Right cardiac atrium (tissue), 5 donors: ENCODE measurements at regions not wholly inside any gene's neighbourhood (a gene's known extent, or its start where the extent isn't known, plus 50 kb on each side); places are given as distances from the start of the nearest gene placed in this dataset.

ENCODE experiments used
- ATAC-seq, 2 donors: fragments of 200-7000 bp; cut with Tn5 transposase; one replicate each; pipeline versions ENCODE4 v1.8.0 to v1.9.1; 2020; ENCODE audit warnings: moderate library complexity in 2 of 2, mild to moderate bottlenecking in 1 of 2
- DNase-seq, 3 donors: peaks; one replicate each; pipeline ENCODE4 v3.0.0-alpha.2; 2020
- H3K27ac ChIP-seq: one replicate; pipeline ENCODE4 v1.5.1; 2013; ENCODE audit warnings: mild to moderate bottlenecking, low read length, control low read depth, moderate library complexity
- H3K27me3 ChIP-seq: one replicate; pipeline ENCODE4 v1.6.1; 2013; ENCODE audit not compliant: control insufficient read depth, insufficient read depth
- H3K4me1 ChIP-seq: one replicate; pipeline ENCODE4 v1.6.1; 2013; ENCODE audit warnings: low read length; ENCODE audit not compliant: control insufficient read depth, insufficient read depth
- H3K4me3 ChIP-seq: one replicate; pipeline ENCODE4 v1.5.1; 2013; ENCODE audit warnings: low read length, control low read depth
- H3K9me3 ChIP-seq: one replicate; pipeline ENCODE4 v1.6.1; 2013; ENCODE audit warnings: low read length; ENCODE audit not compliant: control insufficient read depth
- WGBS: extraction: QIAGEN DNeasy Blood & Tissue Kit; methylation state at CpG from one replicate; pipeline ENCODE4 v1.1.7; 2013; 5-methylcytosine and 5-hydroxymethylcytosine counted together
- intact Hi-C, 4 donors: fragments of 100-400 bp; cut with DNase I; formaldehyde crosslinking; loops; one replicate each; pipeline versions ENCODE4 v1.11.0 to v1.14.0; 2022 to 2023
- donor health status: healthy with polysubstance abuse.
- donor health status: DM: no; HTN: yes; CAD: no.
- donor health status: DM: no; HTN: no; CAD: no.
- donor health status: DM: no; HTN: yes; CAD: no; lungs with severe emphysema.
- donor health status: DM: yes; HTN: yes; CAD: no.

DNA sequence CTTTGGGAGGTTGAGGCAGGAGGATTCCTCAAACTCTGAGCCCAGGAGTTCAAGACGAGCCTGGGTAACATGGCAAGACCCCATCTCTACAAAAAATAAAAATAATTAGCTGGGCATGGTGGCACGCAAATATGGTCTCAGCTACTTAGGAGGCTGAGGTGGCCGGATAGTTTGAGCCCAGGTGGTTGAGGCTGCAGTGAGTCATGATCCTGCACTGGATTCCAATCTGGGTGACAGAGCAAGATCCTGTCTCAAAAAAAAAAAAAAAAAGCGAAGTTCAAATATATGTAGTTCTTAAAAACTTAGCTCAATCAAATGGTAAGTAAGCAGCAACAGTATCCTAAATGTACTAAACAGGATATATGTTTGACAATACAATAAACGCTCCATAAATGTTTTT, 85.5 kb upstream of the SSTR1 start:
- Histone ChIP-seq H3K27ac (no peak overlapping the region), H3K27me3 (no peaks in the 10 kb centered on the region), H3K9me3 (no peaks in the 10 kb centered on the region), H3K4me1 (no peaks in the 10 kb centered on the region), H3K4me3 (no peak overlapping the region)
- DNase-seq (no peak), ATAC-seq (no peak)
- intact Hi-C loops: no loop called here
- 94% methylated on average over 5 of the region's 5 CpGs for WGBS

DNA sequence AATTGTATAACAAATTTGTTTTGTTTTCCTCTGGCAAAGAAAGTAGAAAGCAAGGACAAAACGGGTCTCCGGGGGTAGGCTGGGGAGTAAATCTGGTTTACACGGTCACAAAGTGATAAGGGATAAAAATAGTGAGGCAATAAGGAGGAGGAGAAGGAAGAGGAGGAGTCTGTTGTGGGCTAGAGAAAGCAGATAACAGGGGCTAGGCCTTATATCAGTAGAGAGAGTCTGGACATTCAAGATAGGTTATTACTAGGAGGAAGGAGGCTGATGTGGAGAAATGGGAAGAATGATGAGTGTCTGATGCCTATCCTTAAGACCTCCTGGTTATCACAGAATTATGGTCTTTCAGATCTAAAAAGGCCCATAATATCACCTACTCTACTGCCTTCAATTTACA, 83.2 kb upstream of the SSTR1 start:
- ATAC-seq: no peak
- WGBS: 8% methylated on average over 3 of the region's 3 CpGs
- intact Hi-C loops: no loop called here
- no peak for DNase-seq
- H3K9me3 ChIP-seq: no peaks in the 10 kb centered on the region
- H3K4me1 ChIP-seq: no peaks in the 10 kb centered on the region
- H3K27ac ChIP-seq: no peak overlapping the region
- H3K4me3 ChIP-seq: no peak overlapping the region
- no peaks in the 10 kb centered on the region for H3K27me3 ChIP-seq

DNA sequence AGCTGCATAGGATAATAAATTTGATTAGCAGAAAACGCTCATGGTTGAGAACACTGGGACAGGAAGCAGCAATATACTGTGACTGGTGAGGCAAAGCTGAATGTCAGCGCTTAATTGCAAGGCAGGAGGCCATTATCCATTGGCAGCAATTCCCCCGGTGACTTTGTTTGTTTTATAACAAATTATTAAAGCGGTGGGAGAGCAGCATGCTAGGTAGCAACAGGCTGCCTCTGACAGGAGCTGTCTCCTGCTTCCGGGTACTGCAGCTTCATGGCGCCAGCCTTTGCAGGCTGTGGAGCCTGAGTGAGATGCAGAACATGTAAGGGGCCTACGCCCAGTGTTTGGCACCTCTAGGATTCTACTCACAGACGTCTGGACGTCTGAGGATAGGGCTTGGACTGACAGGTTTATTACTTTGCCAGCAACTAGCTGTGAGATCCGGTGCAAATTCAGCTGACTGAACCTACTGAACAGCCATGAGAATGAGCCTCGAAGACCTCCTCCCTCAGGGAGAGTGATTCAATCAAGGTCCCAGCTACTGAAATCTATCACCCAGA, 82.1 kb upstream of the SSTR1 start:
- ATAC-seq: no peak
- H3K27me3 ChIP-seq: no peaks in the 10 kb centered on the region
- H3K27ac ChIP-seq: no peak overlapping the region
- H3K9me3 ChIP-seq: no peaks in the 10 kb centered on the region
- intact Hi-C loops: no loop called here
- no peak for DNase-seq
- no peaks in the 10 kb centered on the region for H3K4me1 ChIP-seq
- no peak overlapping the region for H3K4me3 ChIP-seq
- WGBS: 49% methylated on average over 11 of the region's 11 CpGs

DNA sequence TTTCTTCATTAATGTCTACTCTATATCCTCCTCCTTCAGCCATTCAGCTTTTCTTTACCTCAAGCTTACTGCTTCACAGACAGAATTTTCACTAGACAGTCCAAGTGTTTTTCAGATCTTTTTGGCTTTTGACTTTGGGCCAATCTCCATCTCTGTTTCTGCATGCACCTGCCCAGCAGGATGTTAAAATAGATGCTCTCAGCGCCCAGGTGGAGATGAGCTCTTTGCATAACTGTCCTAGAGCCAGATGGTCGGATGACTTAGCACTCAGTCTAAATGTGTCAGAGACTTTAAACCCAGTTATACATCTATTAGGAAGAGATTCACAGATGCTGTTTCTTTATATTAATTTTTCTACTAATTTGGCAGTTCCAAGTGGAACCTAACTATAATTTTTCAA, 80.3 kb upstream of the SSTR1 start:
- H3K9me3 ChIP-seq: no peaks in the 10 kb centered on the region
- H3K27me3 ChIP-seq: no peaks in the 10 kb centered on the region
- 78% methylated on average over 2 of the region's 2 CpGs for WGBS
- no peak overlapping the region for H3K4me3 ChIP-seq
- no peak for ATAC-seq
- intact Hi-C loops: no loop called here
- no peak overlapping the region for H3K27ac ChIP-seq
- DNase-seq: no peak
- no peaks in the 10 kb centered on the region for H3K4me1 ChIP-seq

DNA sequence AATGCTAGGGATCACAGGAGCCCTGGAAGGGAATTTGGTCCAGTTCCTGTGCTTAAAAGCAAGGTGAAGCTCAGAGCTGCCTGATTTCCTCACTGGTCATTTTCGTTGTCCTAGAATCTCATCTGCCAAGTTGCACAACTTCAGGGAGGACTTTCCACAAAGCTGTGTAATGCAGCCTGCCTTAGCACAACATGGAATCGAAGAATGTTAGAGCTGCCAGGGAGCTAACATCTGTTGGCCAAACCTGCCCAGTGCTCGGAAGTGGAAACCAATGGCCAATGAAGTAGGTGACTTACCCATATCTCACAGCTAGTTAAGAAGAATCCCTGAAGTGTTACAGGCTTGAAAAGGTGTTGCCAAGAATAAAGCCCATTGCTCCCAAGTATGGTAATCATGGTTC, 79.9 kb upstream of the SSTR1 start:
- no peaks in the 10 kb centered on the region for H3K9me3 ChIP-seq
- no peak overlapping the region for H3K4me3 ChIP-seq
- no peaks in the 10 kb centered on the region for H3K4me1 ChIP-seq
- ATAC-seq (no peak), DNase-seq (no peak)
- no peak overlapping the region for H3K27ac ChIP-seq
- intact Hi-C loops: no loop called here
- no peaks in the 10 kb centered on the region for H3K27me3 ChIP-seq
- 73% methylated on average over 3 of the region's 3 CpGs for WGBS

DNA sequence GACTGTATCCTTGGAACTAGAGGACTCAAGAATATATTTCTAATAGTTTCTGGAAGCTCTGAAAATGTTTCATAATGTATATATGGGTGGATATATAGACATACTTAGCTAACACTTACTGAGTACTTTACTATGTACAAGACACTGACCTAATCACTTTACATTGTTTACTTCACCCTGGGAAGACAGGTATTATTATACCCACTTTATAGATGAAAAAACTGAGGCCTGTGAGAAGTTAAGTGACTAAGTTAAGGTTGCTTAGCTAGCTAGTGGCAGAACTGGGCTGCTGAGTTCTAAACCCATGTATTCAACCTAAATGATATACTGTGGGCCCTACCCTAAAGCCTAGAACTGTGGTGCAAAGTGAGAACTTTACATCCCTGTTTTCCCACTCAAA, 79.1 kb upstream of the SSTR1 start:
- ATAC-seq (no peak), DNase-seq (no peak)
- Histone ChIP-seq H3K4me1 (no peaks in the 10 kb centered on the region), H3K9me3 (no peaks in the 10 kb centered on the region), H3K4me3 (no peak overlapping the region), H3K27me3 (no peaks in the 10 kb centered on the region), H3K27ac (no peak overlapping the region)
- intact Hi-C loops: no loop called here

DNA sequence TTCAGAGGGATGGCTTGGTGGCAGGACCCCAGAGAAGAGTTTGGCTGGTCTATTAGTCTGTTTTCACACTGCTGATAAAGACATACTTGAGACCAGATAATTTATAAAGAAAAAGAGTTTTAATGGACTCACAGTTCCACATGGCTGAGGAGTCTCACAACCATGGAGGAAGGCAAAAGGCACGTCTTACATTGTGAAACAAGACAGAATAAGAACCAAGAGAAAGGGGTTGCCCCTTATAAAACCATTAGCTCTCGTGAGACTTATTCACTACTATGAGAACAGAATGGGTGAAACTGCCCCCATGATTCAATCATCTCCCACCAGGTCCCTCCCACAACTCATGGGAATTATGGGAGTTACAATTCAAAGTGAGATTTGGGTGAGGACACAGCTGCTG, 78.5 kb upstream of the SSTR1 start:
- Histone ChIP-seq H3K27me3 (no peaks in the 10 kb centered on the region), H3K4me1 (no peaks in the 10 kb centered on the region), H3K4me3 (no peak overlapping the region), H3K27ac (no peak overlapping the region), H3K9me3 (no peaks in the 10 kb centered on the region)
- no peak for DNase-seq
- intact Hi-C loops: no loop called here
- no peak for ATAC-seq
- WGBS: 77% methylated on average over 2 of the region's 2 CpGs

DNA sequence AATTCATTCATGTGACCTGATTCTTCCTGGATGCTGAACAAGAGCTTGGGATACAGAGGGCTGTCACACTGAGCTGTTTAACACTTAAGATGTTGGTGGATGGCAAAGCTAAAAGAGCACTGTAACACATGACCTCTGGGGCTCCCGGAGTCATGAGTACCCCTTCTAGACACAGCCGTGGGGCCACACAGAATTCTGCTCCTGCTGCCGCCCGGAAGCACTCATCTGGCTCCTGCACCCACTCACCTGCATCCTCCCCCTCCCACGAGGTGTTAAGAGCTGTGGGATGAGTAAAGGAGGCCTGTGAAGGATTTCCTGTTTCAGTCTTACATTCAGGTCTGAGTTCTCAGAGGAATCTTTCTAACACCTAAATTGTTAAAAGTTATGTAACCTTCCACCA, 78.0 kb upstream of the SSTR1 start:
- H3K27me3 ChIP-seq: no peaks in the 10 kb centered on the region
- DNase-seq: no peak
- H3K4me3 ChIP-seq: no peak overlapping the region
- no peaks in the 10 kb centered on the region for H3K4me1 ChIP-seq
- no peak for ATAC-seq
- no peak overlapping the region for H3K27ac ChIP-seq
- H3K9me3 ChIP-seq: no peaks in the 10 kb centered on the region
- intact Hi-C loops: no loop called here
- WGBS: 74% methylated on average over 5 of the region's 5 CpGs

DNA sequence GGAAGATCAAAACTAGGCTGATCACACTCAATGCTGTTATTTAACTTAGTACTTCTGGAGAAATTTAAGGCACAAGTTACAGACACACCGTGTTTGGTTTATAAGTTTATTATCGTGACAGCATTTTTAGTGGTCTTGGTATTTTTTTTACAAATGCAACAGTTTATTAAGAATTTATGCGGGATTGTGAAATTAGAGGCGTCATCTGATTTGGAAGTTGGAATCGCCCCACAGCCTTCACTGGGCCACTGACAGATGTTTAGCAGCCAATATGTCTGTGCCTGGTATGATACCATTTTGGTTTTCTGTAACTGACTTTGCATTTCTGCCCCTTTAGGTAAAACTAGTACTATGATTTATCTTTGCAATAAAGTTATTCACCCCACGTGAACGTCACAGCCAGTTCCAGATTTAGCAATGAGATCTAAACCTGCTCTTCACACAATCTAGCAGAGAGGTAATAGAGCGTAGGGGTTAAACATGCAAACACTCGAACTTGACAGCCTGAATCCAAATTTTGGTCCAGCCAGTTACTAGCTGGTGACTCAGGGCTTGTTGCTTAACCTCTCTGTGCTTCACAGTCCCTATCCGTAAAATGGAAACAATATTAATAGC, 73.2 kb upstream of the SSTR1 start:
- Histone ChIP-seq H3K27me3 (no peaks in the 10 kb centered on the region), H3K4me3 (no peak overlapping the region), H3K27ac (no peak overlapping the region), H3K9me3 (no peaks in the 10 kb centered on the region), H3K4me1 (no peaks in the 10 kb centered on the region)
- intact Hi-C loops: no loop called here
- ATAC-seq (no peak), DNase-seq (no peak)
- 88% methylated on average over 10 of the region's 10 CpGs for WGBS

DNA sequence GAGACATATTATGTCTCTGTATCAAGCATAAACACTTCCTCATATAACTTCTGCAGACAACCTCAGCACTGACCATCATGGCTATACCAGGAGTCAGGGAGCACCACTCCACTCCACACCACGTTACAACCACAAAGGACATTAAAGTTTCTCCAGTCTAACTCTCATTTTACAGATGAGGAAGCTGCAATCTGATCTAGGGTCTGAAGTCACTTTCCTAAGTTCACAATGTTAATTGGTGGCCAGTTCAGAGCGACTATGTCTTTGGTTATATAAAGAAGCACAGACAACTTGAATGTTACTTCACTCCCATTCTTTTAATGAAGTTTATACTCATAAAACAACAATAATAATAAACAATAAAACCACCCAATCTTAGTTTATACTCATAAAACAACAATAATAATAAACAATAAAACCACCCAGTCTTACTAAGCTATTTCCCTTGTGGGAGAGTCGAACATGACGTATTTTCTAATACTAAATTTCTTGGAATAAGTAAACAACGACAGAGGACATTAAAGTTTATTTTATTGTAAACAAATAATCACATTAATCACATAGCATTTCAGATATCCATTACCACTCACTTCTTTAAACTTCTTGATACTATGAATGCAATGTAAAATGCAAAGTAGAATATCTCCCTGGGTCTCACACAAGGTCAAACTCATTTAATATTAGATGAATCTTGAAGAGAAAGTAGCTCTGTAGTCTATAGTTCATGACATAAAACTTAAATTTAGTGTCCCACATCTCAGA, 72.4 kb upstream of the SSTR1 start:
- Histone ChIP-seq H3K4me3 (no peak overlapping the region), H3K4me1 (no peaks in the 10 kb centered on the region), H3K27me3 (no peaks in the 10 kb centered on the region), H3K27ac (no peak overlapping the region), H3K9me3 (no peaks in the 10 kb centered on the region)
- intact Hi-C loops: no loop called here
- DNase-seq: no peak
- no peak for ATAC-seq
- 75% methylated on average over 5 of the region's 5 CpGs for WGBS

DNA sequence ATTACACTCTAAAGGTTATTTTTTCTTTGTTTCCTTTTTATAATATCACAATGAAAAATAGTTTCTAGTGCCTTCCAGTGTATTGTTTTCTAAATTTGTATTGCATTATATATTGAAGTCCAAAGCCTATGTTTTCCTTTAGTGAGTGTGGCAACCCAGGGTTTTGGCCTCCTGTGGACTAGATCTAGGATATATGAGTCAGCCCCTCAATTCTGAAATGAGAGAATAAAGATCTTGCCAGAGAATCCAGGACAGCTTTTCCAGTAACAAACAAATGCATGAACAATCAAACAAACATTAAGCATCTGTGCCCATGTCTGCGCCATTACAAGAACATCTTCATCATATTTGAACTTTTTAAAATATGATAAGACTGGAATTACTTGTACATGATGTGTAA, 70.7 kb upstream of the SSTR1 start:
- DNase-seq: no peak
- Histone ChIP-seq H3K4me1 (no peaks in the 10 kb centered on the region), H3K4me3 (no peak overlapping the region), H3K9me3 (no peaks in the 10 kb centered on the region), H3K27me3 (no peaks in the 10 kb centered on the region), H3K27ac (no peak overlapping the region)
- intact Hi-C loops: no loop called here
- WGBS: 99% methylated on average over 1 of the region's 1 CpG
- no peak for ATAC-seq
